WERI-Rb-1 (cell line): ENCODE measurements at regions not wholly inside any gene's neighbourhood (a gene's known extent, or its start where the extent isn't known, plus 50 kb on each side); places are given as distances from the start of the nearest gene placed in this dataset.
A peak's percentile ranks its signal among the peaks of the same experiment; 100 is the strongest.
"Not testable (repeated sequence)": the region's sequence is repeated elsewhere in the genome, so short reads cannot be mapped to it uniquely, and the experiment has no call there.

Experiments
- DNase-seq: peaks from one replicate; pipeline ENCODE4 v3.0.0-alpha.2; 2020
- H3K27ac ChIP-seq: fragments of 250-450 bp; sonication (Bioruptor Pico); 2 replicates; pipeline ENCODE4 v1.5.1; 2020; ENCODE audit warnings: mild to moderate bottlenecking, moderate library complexity
- H3K27me3 ChIP-seq: fragments of 250-450 bp; sonication (Bioruptor Pico); 2 replicates; pipeline ENCODE4 v1.5.1; 2021; ENCODE audit warnings: mild to moderate bottlenecking, low read depth, moderate library complexity; ENCODE audit not compliant: insufficient read depth, severe bottlenecking
- H3K36me3 ChIP-seq: fragments of 250-450 bp; sonication (Bioruptor Pico); 2 replicates; pipeline ENCODE4 v1.5.1; 2020; ENCODE audit warnings: mild to moderate bottlenecking, moderate library complexity
- H3K4me3 ChIP-seq: 2 replicates; pipeline ENCODE4 v1.5.1; 2011; ENCODE audit warnings: low read depth, mild to moderate bottlenecking, control low read depth, low read length
- H3K9me3 ChIP-seq: fragments of 250-450 bp; sonication (Bioruptor Pico); 2 replicates; pipeline ENCODE4 v1.5.1; 2021; ENCODE audit warnings: mild to moderate bottlenecking, moderate library complexity; ENCODE audit not compliant: severe bottlenecking
- TF ChIP-seq, protein P1 (sequence below): IDR thresholded peaks from 2 replicates; pipeline ENCODE4 v1.5.1; 2011; ENCODE audit warnings: low read depth, mild to moderate bottlenecking, control low read depth, inconsistent platforms, low read length

DNA sequence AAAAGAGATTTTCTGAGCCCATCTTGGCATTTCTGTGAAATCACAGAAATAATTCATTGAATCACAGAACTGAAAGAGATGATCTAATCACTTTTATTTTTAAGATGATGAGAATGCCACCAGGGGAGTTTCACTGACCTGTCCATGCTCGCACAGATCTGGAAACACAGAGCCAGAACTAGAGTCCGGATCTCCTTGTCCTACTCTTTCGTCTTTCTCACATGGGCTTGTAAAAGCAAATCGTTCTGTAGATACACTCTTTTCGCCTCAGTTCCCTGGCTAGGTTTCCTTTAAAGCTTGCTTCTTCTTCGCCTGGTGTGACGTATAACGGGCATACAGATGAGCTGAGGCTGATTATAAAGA, 122.5 kb upstream of the SPRED1 start:
- H3K27ac ChIP-seq: no peak overlapping the region
- H3K27me3 ChIP-seq: no peaks in the 10 kb centered on the region
- no peaks in the 10 kb centered on the region for H3K9me3 ChIP-seq
- TF ChIP-seq, protein P1, sequence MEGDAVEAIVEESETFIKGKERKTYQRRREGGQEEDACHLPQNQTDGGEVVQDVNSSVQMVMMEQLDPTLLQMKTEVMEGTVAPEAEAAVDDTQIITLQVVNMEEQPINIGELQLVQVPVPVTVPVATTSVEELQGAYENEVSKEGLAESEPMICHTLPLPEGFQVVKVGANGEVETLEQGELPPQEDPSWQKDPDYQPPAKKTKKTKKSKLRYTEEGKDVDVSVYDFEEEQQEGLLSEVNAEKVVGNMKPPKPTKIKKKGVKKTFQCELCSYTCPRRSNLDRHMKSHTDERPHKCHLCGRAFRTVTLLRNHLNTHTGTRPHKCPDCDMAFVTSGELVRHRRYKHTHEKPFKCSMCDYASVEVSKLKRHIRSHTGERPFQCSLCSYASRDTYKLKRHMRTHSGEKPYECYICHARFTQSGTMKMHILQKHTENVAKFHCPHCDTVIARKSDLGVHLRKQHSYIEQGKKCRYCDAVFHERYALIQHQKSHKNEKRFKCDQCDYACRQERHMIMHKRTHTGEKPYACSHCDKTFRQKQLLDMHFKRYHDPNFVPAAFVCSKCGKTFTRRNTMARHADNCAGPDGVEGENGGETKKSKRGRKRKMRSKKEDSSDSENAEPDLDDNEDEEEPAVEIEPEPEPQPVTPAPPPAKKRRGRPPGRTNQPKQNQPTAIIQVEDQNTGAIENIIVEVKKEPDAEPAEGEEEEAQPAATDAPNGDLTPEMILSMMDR: no peak
- H3K36me3 ChIP-seq: no peaks in the 10 kb centered on the region
- H3K4me3 ChIP-seq: no peak overlapping the region
- no peak for DNase-seq

DNA sequence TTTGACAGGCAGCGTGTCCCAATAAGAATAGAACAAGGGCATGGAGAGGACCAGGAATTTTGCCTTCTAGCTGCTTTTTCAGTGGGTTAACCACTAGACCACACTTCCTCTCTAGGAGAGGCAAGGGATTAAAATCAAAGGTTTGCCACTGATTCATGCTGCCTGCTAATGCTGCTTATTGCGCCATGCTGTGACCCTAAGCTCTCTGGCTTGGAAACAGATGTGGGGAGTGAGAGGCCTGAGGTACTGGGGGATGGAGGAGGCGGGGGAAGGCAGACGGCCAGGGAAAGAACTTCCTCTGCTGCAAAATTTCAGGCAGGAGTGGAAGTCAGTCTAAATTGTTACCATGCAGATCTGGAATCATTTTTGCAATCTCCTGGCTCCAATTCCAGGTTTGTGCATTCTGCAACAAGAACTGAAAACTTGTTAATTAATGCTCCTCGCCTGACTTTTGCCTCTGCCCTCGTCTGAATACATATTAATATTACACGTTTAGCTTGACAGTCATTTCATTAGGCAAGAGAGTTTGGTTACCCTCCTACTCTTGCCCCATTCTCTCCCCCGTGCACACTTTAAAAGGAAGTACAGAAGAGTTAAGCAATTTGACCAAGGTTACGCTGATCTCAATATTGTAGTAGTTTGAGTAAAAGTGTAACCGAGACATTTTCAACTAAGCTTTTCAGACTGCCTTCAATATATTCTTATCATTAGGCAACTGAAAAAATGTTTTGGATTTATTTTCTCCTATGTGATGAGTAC, 121.7 kb upstream of the SPRED1 start:
- no peaks in the 10 kb centered on the region for H3K36me3 ChIP-seq
- no peak overlapping the region for H3K4me3 ChIP-seq
- H3K27me3 ChIP-seq: no peaks in the 10 kb centered on the region
- TF ChIP-seq, protein P1: no peak
- H3K27ac ChIP-seq: no peak overlapping the region
- DNase-seq: peak; percentile 65
- H3K9me3 ChIP-seq: no peaks in the 10 kb centered on the region

DNA sequence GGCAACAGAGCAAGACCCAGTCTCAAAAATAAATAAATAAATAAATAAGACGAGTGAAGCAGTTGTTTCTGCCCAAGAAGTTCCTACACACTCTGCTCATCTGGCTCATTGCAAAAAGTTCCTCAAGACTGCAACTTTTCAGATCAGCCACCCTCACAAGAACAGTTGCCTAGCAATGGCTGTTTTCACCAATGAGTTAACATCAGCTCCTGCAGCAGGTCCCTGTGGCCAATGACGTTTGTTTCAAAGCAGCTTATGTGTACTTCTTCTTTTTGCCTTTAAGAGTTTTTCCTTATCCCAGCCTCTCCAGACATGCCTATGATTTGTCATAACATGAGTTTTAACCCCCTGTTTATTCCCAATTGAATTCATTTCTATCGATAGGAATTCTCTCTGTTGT, 118.4 kb upstream of the SPRED1 start:
- Histone ChIP-seq H3K36me3 (no peaks in the 10 kb centered on the region), H3K9me3 (no peaks in the 10 kb centered on the region), H3K4me3 (no peak overlapping the region), H3K27ac (no peak overlapping the region), H3K27me3 (no peaks in the 10 kb centered on the region)
- TF ChIP-seq, protein P1: no peak
- no peak for DNase-seq

DNA sequence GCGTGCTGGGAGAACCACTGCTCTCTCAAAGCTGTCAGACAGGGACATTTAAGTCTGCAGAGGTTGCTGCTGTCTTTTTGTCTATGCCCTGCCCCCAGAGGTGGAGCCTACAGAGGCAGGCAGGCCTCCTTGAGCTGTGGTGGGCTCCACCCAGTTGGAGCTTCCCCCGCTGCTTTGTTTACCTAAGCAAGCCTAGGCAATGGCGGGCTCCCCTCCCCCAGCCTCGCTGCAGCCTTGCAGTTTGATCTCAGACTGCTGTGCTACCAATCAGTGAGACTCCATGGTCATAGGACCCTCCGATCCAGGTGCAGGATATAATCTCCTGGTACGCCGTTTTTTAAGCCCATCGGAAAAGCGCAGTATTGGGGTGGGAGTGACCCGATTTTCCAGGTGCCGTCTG, 110.4 kb upstream of the SPRED1 start:
- not testable (repeated sequence) for DNase-seq, H3K9me3 ChIP-seq

DNA sequence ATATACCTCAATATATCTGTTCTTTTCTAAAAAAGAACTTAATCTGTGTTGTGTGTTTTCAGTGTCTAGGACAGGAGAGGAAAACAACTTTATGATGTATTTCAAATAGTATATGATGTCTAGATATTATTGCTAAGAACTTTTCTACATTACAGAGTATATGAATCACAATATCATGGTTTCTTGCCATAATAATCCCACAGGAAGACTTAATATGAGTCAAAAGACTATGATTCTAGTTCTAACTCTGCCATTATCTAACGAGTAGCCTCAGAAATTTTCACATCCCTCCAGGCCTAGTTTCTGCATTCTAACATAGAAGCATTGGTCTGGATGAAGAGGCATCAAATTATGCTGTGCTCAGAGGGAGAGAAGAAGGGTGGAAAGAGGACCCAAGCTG, 107.7 kb upstream of the SPRED1 start:
- no peaks in the 10 kb centered on the region for H3K36me3 ChIP-seq
- TF ChIP-seq, protein P1: no peak
- no peak for DNase-seq
- no peak overlapping the region for H3K27ac ChIP-seq
- H3K9me3 ChIP-seq: no peaks in the 10 kb centered on the region
- no peak overlapping the region for H3K4me3 ChIP-seq
- peaks cover 4% of the 10 kb centered on the region for H3K27me3 ChIP-seq

More for the DNA sequence above, 110.4 kb upstream of the SPRED1 start:
- not testable (repeated sequence) for H3K4me3 ChIP-seq, H3K27ac ChIP-seq, H3K36me3 ChIP-seq, H3K27me3 ChIP-seq

DNA sequence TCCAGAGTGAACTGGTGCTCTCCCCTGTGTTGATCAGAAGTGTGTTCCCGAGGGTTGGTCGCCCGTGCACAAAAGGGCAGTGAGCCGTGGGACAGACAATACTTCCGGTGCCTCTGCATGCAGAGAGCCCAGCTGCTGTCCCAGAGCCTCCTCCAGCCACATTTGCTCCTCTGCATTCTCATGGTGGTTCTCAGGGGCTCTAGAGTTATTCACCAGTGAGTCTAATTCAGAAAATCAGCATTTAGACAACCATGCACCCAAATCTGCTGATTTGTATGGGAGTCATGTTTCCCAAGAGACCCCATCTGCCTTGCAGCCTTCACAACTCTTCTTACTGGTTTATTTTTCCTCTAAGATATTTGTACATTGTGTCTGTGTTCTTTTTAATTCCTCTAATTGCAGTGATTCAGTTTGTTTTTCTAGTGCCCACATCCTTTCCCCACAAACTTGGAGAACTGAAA, 107.0 kb upstream of the SPRED1 start:
- DNase-seq: no peak
- H3K27me3 ChIP-seq: peaks cover 7% of the 10 kb centered on the region
- H3K9me3 ChIP-seq: no peaks in the 10 kb centered on the region
- no peak overlapping the region for H3K27ac ChIP-seq
- H3K36me3 ChIP-seq: no peaks in the 10 kb centered on the region
- TF ChIP-seq, protein P1: no peak
- H3K4me3 ChIP-seq: no peak overlapping the region
